ENCODE measurements at regions not wholly inside any gene's neighbourhood (a gene's known extent, or its start where the extent isn't known, plus 50 kb on each side); places are given as distances from the start of the nearest gene placed in this dataset.

DNA sequence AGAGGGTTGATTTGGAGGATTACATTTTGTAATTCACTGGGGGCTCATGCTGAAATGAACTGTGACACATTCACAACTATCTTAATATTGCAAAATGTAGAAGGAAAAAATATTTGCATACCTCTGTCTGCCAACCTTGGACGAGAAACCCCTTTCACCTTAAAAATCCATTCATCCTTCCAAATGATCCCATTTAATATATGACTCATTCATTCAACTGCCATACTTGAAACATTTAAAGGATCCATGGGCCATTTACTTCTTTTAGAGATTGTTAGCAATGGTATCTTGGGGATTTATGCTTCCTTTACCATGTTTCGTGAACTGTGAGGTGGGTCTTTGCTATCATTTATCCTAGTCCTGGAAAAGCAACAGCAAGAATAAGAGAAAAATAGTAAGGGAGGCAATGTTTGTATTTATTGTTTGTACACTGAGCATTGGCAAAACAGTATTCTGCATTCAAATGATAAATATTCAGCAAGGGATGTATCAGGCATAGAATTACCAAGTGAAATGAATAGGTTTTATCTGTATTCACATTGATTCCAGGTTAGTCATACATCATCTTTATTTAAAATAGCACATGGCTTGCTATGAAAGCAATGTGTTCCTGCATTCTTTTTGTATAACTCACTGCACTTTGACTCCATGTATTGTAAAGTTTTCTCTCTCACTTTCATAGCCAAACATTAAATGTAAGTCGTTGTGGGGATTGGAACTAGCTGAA, 378.1 kb downstream of the NSUN3 start:
- no peak overlapping the region for H3K27ac ChIP-seq (ENCODE audit: low read depth, low read length, poor library complexity, severe bottlenecking)
- H3F3A ChIP-seq (ENCODE audit: insufficient read depth, low read length), result no peaks in the 10 kb centered on the region
- H3K27me3 ChIP-seq (ENCODE audit: insufficient read depth, low read length), result no peaks in the 10 kb centered on the region
- H3K36me3 ChIP-seq (ENCODE audit: insufficient read depth, low read length), result no peaks in the 10 kb centered on the region
- no peak overlapping the region for H3K9ac ChIP-seq (ENCODE audit: low read length)
- H4K20me1 ChIP-seq (ENCODE audit: insufficient read depth, low read length), result no peaks in the 10 kb centered on the region
- no peaks in the 10 kb centered on the region for H3K79me2 ChIP-seq (ENCODE audit: insufficient read depth, low read length)
- no peak overlapping the region for H2AFZ ChIP-seq (ENCODE audit: low read length)
- no peaks in the 10 kb centered on the region for H3K9me3 ChIP-seq (ENCODE audit: low read length)
- H3K9me2 ChIP-seq (ENCODE audit: low read depth, low read length), result no peaks in the 10 kb centered on the region
- H3K4me1 ChIP-seq (ENCODE audit: insufficient read depth, low read length, severe bottlenecking), result no peaks in the 10 kb centered on the region
- H3K4me3 ChIP-seq (ENCODE audit: low read depth, low read length, poor library complexity, severe bottlenecking), result no peak overlapping the region
- no peak overlapping the region for H3K4me2 ChIP-seq (ENCODE audit: low read length)
- TF ChIP-seq EZH2 (IDR thresholded peaks at IDR 0.05; ENCODE audit: borderline replicate concordance, low read length) (no peak), CTCF (IDR thresholded peaks at IDR 0.05; ENCODE audit: low read length) (no peak)

GRCh38 chr3:94441494-94441847, 378.6 kb downstream of the NSUN3 start:
- Histone ChIP-seq H3K36me3 (ENCODE audit: insufficient read depth, low read length) (no peaks in the 10 kb centered on the region), H3K79me2 (ENCODE audit: insufficient read depth, low read length) (no peaks in the 10 kb centered on the region), H3K4me1 (ENCODE audit: insufficient read depth, low read length, severe bottlenecking) (no peaks in the 10 kb centered on the region), H3K27ac (ENCODE audit: low read depth, low read length, poor library complexity, severe bottlenecking) (no peak overlapping the region), H4K20me1 (ENCODE audit: insufficient read depth, low read length) (no peaks in the 10 kb centered on the region), H3K9ac (ENCODE audit: low read length) (no peak overlapping the region), H3K4me3 (ENCODE audit: low read depth, low read length, poor library complexity, severe bottlenecking) (no peak overlapping the region), H3K4me2 (ENCODE audit: low read length) (no peak overlapping the region), H3K27me3 (ENCODE audit: insufficient read depth, low read length) (no peaks in the 10 kb centered on the region), H3K9me3 (ENCODE audit: low read length) (no peaks in the 10 kb centered on the region), H3F3A (ENCODE audit: insufficient read depth, low read length) (no peaks in the 10 kb centered on the region), H3K9me2 (ENCODE audit: low read depth, low read length) (no peaks in the 10 kb centered on the region), H2AFZ (ENCODE audit: low read length) (no peak overlapping the region)
- TF ChIP-seq EZH2 (IDR thresholded peaks at IDR 0.05; ENCODE audit: borderline replicate concordance, low read length), result no peak
- TF ChIP-seq CTCF (IDR thresholded peaks at IDR 0.05; ENCODE audit: low read length), result no peak

GRCh38 chr3:94453864-94454263, 391.0 kb downstream of the NSUN3 start:
- Histone ChIP-seq H3K4me2 (ENCODE audit: low read length) (no peak overlapping the region), H3F3A (ENCODE audit: insufficient read depth, low read length) (no peaks in the 10 kb centered on the region), H3K4me1 (ENCODE audit: insufficient read depth, low read length, severe bottlenecking) (no peaks in the 10 kb centered on the region), H3K9me2 (ENCODE audit: low read depth, low read length) (no peaks in the 10 kb centered on the region), H3K27me3 (ENCODE audit: insufficient read depth, low read length) (no peaks in the 10 kb centered on the region), H3K9ac (ENCODE audit: low read length) (no peak overlapping the region), H3K79me2 (ENCODE audit: insufficient read depth, low read length) (no peaks in the 10 kb centered on the region), H2AFZ (ENCODE audit: low read length) (no peak overlapping the region), H4K20me1 (ENCODE audit: insufficient read depth, low read length) (no peaks in the 10 kb centered on the region), H3K9me3 (ENCODE audit: low read length) (no peaks in the 10 kb centered on the region), H3K27ac (ENCODE audit: low read depth, low read length, poor library complexity, severe bottlenecking) (no peak overlapping the region), H3K36me3 (ENCODE audit: insufficient read depth, low read length) (no peaks in the 10 kb centered on the region), H3K4me3 (ENCODE audit: low read depth, low read length, poor library complexity, severe bottlenecking) (no peak overlapping the region)
- TF ChIP-seq EZH2 (IDR thresholded peaks at IDR 0.05; ENCODE audit: borderline replicate concordance, low read length) (no peak), CTCF (IDR thresholded peaks at IDR 0.05; ENCODE audit: low read length) (no peak)
